Osteoblast (primary cell): ENCODE measurements at regions not wholly inside any gene's neighbourhood (a gene's known extent, or its start where the extent isn't known, plus 50 kb on each side); places are given as distances from the start of the nearest gene placed in this dataset.

Experiments
- DNase-seq: peaks from one replicate; pipeline ENCODE4 v3.0.0; 2011; ENCODE audit warnings: low spot score, mixed read lengths; ENCODE audit not compliant: insufficient read length; ENCODE audit errors: missing footprints
- H2AFZ ChIP-seq: 2 replicates; pipeline ENCODE4 v1.6.0; 2011; ENCODE audit warnings: mild to moderate bottlenecking, low read length
- H3K27ac ChIP-seq: 2 replicates; pipeline ENCODE4 v1.5.1; 2011; ENCODE audit warnings: mild to moderate bottlenecking, low read depth, low read length, moderate library complexity
- H3K27me3 ChIP-seq: 2 replicates; pipeline ENCODE4 v1.6.0; 2012; ENCODE audit warnings: mild to moderate bottlenecking, control low read depth, inconsistent platforms, low read length, moderate library complexity; ENCODE audit not compliant: insufficient read depth
- H3K36me3 ChIP-seq: 2 replicates; pipeline ENCODE4 v1.5.1; 2011; ENCODE audit warnings: mild to moderate bottlenecking, low read length, control low read depth, moderate library complexity; ENCODE audit not compliant: insufficient read depth
- H3K4me1 ChIP-seq: 2 replicates; pipeline ENCODE4 v1.5.1; 2011; ENCODE audit warnings: mild to moderate bottlenecking, low read length, control low read depth, moderate library complexity; ENCODE audit not compliant: insufficient read depth
- H3K4me2 ChIP-seq: 2 replicates; pipeline ENCODE4 v1.6.0; 2011; ENCODE audit warnings: mild to moderate bottlenecking, low read length; ENCODE audit not compliant: insufficient read depth
- H3K4me3 ChIP-seq: fragments of 200-600 bp; sonication (generic); 3 replicates; pipeline ENCODE4 v1.5.1; 2012; ENCODE audit warnings: mild to moderate bottlenecking, low read length, inconsistent platforms; ENCODE audit not compliant: insufficient read depth
- H3K79me2 ChIP-seq: 2 replicates; pipeline ENCODE4 v1.6.0; 2012; ENCODE audit warnings: mild to moderate bottlenecking, low read length, control low read depth, inconsistent platforms; ENCODE audit not compliant: insufficient read depth
- H3K9me3 ChIP-seq: 2 replicates; pipeline ENCODE4 v1.5.1; 2011; ENCODE audit warnings: low read depth, low read length, control low read depth
- H4K20me1 ChIP-seq: 2 replicates; pipeline ENCODE4 v1.6.0; 2012; ENCODE audit warnings: mild to moderate bottlenecking, low read length, control low read depth; ENCODE audit not compliant: insufficient read depth
- CTCF ChIP-seq: IDR thresholded peaks from 2 replicates; pipeline ENCODE4 v1.5.1; 2011; ENCODE audit warnings: mild to moderate bottlenecking, low read depth, low read length, moderate library complexity; ENCODE audit errors: extremely low read depth

GRCh38 chr10:123284022-123284421, 129.8 kb downstream of the BUB3 start:
- H3K27me3 ChIP-seq = peaks cover 10% of the 10 kb centered on the region
- TF ChIP-seq CTCF = peak; percentile 26
- no peaks in the 10 kb centered on the region for H3K9me3 ChIP-seq
- H3K36me3 ChIP-seq = no peaks in the 10 kb centered on the region
- peaks cover 8% of the 10 kb centered on the region for H3K4me1 ChIP-seq
- no peaks in the 10 kb centered on the region for H3K79me2 ChIP-seq
- no peak overlapping the region for H2AFZ ChIP-seq
- no peak for DNase-seq
- no peak overlapping the region for H3K27ac ChIP-seq
- H4K20me1 ChIP-seq = no peaks in the 10 kb centered on the region
- H3K4me3 ChIP-seq = no peak overlapping the region
- H3K4me2 ChIP-seq = no peak overlapping the region

- DNase-seq = peak; percentile 71
- Histone ChIP-seq H4K20me1 (no peaks in the 10 kb centered on the region), H3K4me2 (no peak overlapping the region), H3K4me3 (no peak overlapping the region), H3K9me3 (no peaks in the 10 kb centered on the region), H3K27ac (no peak overlapping the region), H3K36me3 (no peaks in the 10 kb centered on the region), H3K4me1 (peaks cover 8% of the 10 kb centered on the region), H3K27me3 (peaks cover 4% of the 10 kb centered on the region), H3K79me2 (no peaks in the 10 kb centered on the region), H2AFZ (no peak overlapping the region)
- TF ChIP-seq CTCF = no peak
Observed at GRCh38 chr10:123287594-123288247, 133.5 kb downstream of the BUB3 start.

- no peaks in the 10 kb centered on the region for H3K79me2 ChIP-seq
- H3K9me3 ChIP-seq = no peaks in the 10 kb centered on the region
- H3K27ac ChIP-seq = no peak overlapping the region
- DNase-seq = no peak
- no peak for TF ChIP-seq CTCF
- no peak overlapping the region for H3K4me2 ChIP-seq
- H3K4me1 ChIP-seq = peaks cover 8% of the 10 kb centered on the region
- H2AFZ ChIP-seq = no peak overlapping the region
- H4K20me1 ChIP-seq = no peaks in the 10 kb centered on the region
- H3K4me3 ChIP-seq = no peak overlapping the region
- peaks cover 4% of the 10 kb centered on the region for H3K27me3 ChIP-seq
- H3K36me3 ChIP-seq = no peaks in the 10 kb centered on the region
Observed at GRCh38 chr10:123289432-123289831, 135.2 kb downstream of the BUB3 start.

GRCh38 chr10:123294109-123294508, 139.9 kb downstream of the BUB3 start:
- Histone ChIP-seq H3K79me2 (no peaks in the 10 kb centered on the region), H3K4me3 (no peak overlapping the region), H3K9me3 (no peaks in the 10 kb centered on the region), H3K36me3 (no peaks in the 10 kb centered on the region), H4K20me1 (no peaks in the 10 kb centered on the region), H3K4me2 (no peak overlapping the region), H3K4me1 (no peaks in the 10 kb centered on the region), H3K27ac (no peak overlapping the region), H3K27me3 (no peaks in the 10 kb centered on the region), H2AFZ (no peak overlapping the region)
- TF ChIP-seq CTCF = no peak
- no peak for DNase-seq
